ENCODE measurements at regions not wholly inside any gene's neighbourhood (a gene's known extent, or its start where the extent isn't known, plus 50 kb on each side); places are given as distances from the start of the nearest gene placed in this dataset.

DNA sequence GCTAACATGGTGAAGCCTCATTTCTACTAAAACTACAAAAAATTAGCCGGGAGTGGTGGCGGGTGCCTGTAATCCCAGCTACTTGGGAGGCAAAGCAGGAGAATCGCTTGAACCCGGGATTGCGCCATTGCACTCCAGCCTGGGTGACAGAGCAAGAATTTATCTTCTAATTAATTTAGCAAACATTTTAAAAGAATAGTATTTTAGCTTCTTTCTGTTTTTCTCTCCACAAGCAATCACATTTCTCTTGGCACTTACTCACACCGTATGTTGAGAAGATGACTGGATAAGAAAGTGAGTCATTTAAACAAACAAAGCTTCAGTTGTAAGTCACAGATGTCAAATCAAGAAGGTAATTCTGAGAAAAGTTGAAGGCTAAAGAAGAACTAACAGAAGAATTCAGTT, 264.0 kb downstream of the ARL4A start:
- Mint-ChIP-seq H3K4me1 (ENCODE audit: low read depth, unreplicated experiment) (no peaks in the 10 kb centered on the region), H3K27me3 (ENCODE audit: unreplicated experiment) (no peaks in the 10 kb centered on the region), H3K9me3 (ENCODE audit: unreplicated experiment) (no peaks in the 10 kb centered on the region), H3K4me3 (ENCODE audit: unreplicated experiment) (no peak overlapping the region), H3K27ac (ENCODE audit: unreplicated experiment) (no peak overlapping the region), H3K36me3 (ENCODE audit: unreplicated experiment) (no peaks in the 10 kb centered on the region)
- DNase-seq, result no peak
- TF ChIP-seq, protein P1, sequence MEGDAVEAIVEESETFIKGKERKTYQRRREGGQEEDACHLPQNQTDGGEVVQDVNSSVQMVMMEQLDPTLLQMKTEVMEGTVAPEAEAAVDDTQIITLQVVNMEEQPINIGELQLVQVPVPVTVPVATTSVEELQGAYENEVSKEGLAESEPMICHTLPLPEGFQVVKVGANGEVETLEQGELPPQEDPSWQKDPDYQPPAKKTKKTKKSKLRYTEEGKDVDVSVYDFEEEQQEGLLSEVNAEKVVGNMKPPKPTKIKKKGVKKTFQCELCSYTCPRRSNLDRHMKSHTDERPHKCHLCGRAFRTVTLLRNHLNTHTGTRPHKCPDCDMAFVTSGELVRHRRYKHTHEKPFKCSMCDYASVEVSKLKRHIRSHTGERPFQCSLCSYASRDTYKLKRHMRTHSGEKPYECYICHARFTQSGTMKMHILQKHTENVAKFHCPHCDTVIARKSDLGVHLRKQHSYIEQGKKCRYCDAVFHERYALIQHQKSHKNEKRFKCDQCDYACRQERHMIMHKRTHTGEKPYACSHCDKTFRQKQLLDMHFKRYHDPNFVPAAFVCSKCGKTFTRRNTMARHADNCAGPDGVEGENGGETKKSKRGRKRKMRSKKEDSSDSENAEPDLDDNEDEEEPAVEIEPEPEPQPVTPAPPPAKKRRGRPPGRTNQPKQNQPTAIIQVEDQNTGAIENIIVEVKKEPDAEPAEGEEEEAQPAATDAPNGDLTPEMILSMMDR (IDR thresholded peaks at IDR 0.05; ENCODE audit: partially characterized antibody, unreplicated experiment), result no peak

DNA sequence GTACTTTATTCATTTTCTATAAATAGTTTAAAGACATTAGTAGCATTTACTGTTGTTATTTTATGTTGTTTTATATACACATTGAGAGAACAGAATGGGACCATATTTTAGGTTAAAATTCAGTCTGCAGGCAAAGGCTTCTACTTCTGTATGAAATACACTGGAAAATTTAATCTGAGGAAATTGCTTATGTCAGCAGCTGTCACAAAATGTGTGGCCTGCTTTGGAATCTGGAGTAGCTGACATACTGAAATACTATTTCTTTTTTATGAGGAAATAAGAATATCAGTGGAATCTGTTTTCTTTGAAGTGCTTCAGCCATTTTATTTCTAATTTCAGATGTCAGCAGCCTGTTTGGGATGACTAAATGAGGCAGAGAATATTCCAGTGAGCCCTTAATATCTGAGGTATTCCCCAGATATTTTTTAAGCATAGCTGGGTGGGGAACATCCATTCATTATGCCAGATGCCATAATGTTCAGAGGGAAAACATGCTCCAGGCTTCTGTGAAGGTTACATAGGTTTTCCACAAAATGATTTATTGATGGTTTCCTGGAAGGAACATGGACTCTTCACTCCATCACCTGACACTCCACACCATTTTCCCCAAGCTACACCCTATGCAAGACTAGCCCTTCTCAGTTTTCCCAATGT, 267.1 kb downstream of the ARL4A start:
- H3K4me1 Mint-ChIP-seq (ENCODE audit: low read depth, unreplicated experiment), result no peaks in the 10 kb centered on the region
- no peak overlapping the region for H3K4me3 Mint-ChIP-seq (ENCODE audit: unreplicated experiment)
- peaks cover 2% of the 10 kb centered on the region for H3K27me3 Mint-ChIP-seq (ENCODE audit: unreplicated experiment)
- H3K27ac Mint-ChIP-seq (ENCODE audit: unreplicated experiment), result no peak overlapping the region
- H3K36me3 Mint-ChIP-seq (ENCODE audit: unreplicated experiment), result no peaks in the 10 kb centered on the region
- H3K9me3 Mint-ChIP-seq (ENCODE audit: unreplicated experiment), result no peaks in the 10 kb centered on the region
- TF ChIP-seq, protein P1 (IDR thresholded peaks at IDR 0.05; ENCODE audit: partially characterized antibody, unreplicated experiment), result no peak
- no peak for DNase-seq

GRCh38 chr7:12957487-12957886, 270.1 kb downstream of the ARL4A start:
- Mint-ChIP-seq H3K36me3 (ENCODE audit: unreplicated experiment) (no peaks in the 10 kb centered on the region), H3K27ac (ENCODE audit: unreplicated experiment) (no peak overlapping the region), H3K9me3 (ENCODE audit: unreplicated experiment) (no peaks in the 10 kb centered on the region), H3K4me1 (ENCODE audit: low read depth, unreplicated experiment) (no peaks in the 10 kb centered on the region), H3K27me3 (ENCODE audit: unreplicated experiment) (peaks cover 2% of the 10 kb centered on the region), H3K4me3 (ENCODE audit: unreplicated experiment) (no peak overlapping the region)
- TF ChIP-seq, protein P1 (IDR thresholded peaks at IDR 0.05; ENCODE audit: partially characterized antibody, unreplicated experiment), result no peak
- DNase-seq, result no peak

DNA sequence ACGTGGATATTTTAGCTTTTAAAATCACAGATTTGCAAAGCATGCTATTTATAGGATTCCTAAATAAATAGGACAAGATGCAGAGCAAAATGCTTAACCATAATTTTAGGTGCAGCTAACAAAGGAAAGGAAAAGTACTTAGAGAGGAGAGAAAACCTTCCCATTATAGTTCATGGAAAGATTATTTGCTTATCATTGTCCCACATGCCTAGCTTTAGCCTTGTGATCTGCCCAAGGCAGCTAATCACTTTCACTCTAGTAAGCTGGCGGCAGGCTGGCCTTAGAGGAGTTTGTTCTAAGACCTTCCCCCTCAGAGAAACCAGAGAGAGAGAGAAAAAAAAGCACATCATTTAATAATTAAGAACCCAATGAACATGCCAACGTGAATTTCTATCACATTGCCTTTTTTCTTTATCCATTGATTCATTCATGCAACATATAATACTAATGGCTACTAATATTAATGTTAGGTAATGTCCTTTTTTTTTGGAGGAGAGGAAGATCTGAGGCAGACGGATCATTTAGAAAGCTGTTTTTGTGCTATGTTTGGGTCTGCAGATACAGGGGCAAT, 274.6 kb downstream of the ARL4A start:
- Mint-ChIP-seq H3K27ac (ENCODE audit: unreplicated experiment) (no peak overlapping the region), H3K4me3 (ENCODE audit: unreplicated experiment) (no peak overlapping the region), H3K4me1 (ENCODE audit: low read depth, unreplicated experiment) (no peaks in the 10 kb centered on the region), H3K36me3 (ENCODE audit: unreplicated experiment) (no peaks in the 10 kb centered on the region), H3K27me3 (ENCODE audit: unreplicated experiment) (peaks cover 2% of the 10 kb centered on the region), H3K9me3 (ENCODE audit: unreplicated experiment) (no peaks in the 10 kb centered on the region)
- no peak for DNase-seq
- TF ChIP-seq, protein P1 (IDR thresholded peaks at IDR 0.05; ENCODE audit: partially characterized antibody, unreplicated experiment), result no peak

DNA sequence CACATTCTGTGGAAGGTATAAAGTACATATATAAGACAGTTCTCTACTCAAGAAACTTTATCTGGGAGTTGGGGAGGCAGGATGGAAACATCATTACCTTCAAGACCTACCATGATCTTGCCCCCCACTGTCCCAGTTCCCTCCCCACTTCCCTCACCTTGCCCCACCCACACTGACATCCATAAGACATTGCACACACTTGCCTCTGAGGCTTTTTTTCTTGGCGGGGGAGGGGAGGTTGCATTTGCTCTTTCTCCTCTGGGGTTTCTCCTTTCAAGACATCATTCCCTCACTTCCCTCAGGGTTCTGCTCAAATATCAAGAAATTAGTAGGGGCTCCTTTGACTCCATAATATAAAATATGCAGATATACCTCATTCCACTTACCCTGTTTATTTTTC, 276.0 kb downstream of the ARL4A start:
- no peaks in the 10 kb centered on the region for H3K4me1 Mint-ChIP-seq (ENCODE audit: low read depth, unreplicated experiment)
- no peak overlapping the region for H3K27ac Mint-ChIP-seq (ENCODE audit: unreplicated experiment)

More for the DNA sequence above, 276.0 kb downstream of the ARL4A start:
- Mint-ChIP-seq H3K4me3 (ENCODE audit: unreplicated experiment) (no peak overlapping the region), H3K9me3 (ENCODE audit: unreplicated experiment) (no peaks in the 10 kb centered on the region), H3K36me3 (ENCODE audit: unreplicated experiment) (no peaks in the 10 kb centered on the region), H3K27me3 (ENCODE audit: unreplicated experiment) (peaks cover 2% of the 10 kb centered on the region)
- TF ChIP-seq, protein P1 (IDR thresholded peaks at IDR 0.05; ENCODE audit: partially characterized antibody, unreplicated experiment), result no peak
- no peak for DNase-seq
